GM18511 (cell line): ENCODE measurements at regions not wholly inside any gene's neighbourhood (a gene's known extent, or its start where the extent isn't known, plus 50 kb on each side); places are given as distances from the start of the nearest gene placed in this dataset.

ENCODE experiments used
- ATAC-seq: cut with Tn5 transposase; IDR thresholded peaks from one replicate; pipeline ENCODE4 v1.9.1; 2021; ENCODE audit warnings: mild to moderate bottlenecking, moderate library complexity; ENCODE audit not compliant: unreplicated experiment

DNA sequence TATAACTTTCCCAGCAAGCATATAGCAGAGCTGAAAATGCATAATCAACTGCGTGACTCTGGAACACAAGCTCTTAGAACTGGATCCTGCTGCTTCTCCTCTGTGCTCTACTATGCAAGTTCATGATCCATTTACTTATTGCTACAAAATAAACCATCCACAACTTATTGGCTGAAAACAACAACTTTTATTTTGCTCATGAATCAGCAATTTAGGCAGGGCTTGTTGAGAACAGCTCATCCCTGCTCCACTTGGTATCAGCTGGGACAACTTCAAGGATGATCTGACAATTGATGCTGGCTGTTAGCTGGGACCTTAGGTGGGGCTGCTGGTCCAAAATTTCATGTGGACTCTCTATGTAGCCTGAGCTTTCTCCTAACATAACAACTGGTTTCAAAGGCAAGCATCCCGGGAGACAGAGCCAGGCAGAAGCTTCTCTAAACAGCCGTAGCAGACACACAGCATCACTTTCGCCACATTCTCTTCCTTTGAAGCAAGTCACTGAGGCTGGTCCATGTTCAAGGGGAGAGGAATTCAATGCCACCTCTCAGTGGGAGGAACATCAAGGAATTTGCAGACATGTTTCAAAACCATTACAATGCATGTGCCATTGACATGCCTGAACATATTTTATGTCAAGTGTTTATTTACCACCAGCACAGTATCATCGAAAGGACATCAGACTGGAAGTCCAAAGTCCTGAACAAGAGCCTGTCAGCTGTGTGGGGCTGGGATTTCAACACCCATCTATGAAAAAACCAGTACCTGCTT lies 153.1 kb upstream of the PKDCC start:
- no peak for ATAC-seq

- no peak for ATAC-seq
Observed at GRCh38 chr2:41895334-41895664, 152.5 kb upstream of the PKDCC start.

GRCh38 chr2:41896186-41896846 lies 151.5 kb upstream of the PKDCC start:
- ATAC-seq, result peak; percentile 97

- no peak for ATAC-seq
Observed at GRCh38 chr2:41899189-41899588, 148.6 kb upstream of the PKDCC start.

DNA sequence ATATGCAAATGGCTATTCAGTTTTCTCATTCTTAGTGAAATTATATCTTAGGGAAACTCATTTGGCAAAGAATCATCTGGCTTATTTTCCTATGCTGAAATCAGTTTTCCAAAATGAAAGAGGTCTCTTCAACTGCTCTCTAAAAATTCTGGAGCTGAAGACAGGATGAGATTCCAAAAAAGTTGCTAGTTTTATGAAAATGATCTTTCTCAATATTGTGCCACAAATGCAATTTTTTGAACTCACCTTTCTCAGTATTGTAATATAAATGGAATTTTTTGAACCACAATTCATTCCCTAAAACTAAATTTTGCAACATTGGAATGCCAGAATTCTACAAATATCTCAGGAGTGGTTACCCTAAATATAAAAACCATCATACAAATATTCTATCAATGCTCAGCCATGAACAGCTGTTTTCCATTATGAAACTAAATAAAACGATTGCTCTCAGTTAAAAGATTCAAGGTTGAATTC lies 147.7 kb upstream of the PKDCC start:
- ATAC-seq, result no peak

DNA sequence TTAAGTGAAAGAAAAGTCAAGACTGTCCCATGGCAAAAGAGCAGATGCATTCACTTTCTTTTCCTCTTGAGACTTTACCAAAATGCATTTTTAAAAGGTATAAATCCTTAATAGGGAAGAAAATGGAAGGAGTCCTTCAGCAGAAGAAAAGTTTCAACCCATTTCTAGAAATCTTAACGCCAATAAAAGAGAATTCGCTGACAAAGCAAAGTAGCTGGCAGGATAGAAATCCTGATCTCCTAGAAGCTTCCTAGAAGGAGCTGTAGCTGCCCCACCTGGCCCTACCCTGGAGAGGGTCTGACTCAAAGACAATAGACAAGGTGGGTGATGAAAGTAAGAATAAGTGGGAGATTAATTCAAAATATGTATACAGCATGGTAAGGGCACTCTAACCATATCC lies 144.9 kb upstream of the PKDCC start:
- ATAC-seq, result no peak

DNA sequence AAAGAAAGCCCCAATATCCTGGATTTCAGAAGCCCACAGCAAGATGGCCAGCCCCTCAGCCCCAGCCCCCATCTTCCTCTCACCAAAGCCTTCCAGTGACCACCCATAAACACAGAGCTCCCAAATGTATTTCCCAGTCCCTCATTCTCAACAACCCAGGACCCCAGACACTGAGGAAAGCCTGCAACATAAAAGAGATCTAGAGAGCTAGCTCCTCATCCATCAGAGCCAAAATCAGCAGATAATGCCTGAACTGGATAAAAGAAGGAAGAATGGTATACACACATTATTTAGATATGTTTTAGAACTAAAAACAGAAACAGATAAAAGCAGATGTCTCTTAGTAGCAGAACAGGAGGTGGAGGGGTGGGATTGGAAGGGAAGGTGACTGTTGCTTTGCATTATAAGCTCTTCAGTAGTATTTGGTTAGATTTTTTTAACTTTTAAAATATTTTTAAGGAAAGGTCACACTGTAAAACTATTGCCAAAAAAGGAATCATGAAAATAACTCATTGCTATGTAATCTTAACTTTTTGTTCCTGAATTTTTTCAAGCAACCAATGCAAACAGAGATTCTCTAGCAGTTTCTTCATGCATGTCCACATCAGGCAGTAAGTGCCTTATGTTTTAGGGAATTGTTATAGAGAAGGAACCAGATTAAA lies 144.2 kb upstream of the PKDCC start:
- ATAC-seq, result no peak

DNA sequence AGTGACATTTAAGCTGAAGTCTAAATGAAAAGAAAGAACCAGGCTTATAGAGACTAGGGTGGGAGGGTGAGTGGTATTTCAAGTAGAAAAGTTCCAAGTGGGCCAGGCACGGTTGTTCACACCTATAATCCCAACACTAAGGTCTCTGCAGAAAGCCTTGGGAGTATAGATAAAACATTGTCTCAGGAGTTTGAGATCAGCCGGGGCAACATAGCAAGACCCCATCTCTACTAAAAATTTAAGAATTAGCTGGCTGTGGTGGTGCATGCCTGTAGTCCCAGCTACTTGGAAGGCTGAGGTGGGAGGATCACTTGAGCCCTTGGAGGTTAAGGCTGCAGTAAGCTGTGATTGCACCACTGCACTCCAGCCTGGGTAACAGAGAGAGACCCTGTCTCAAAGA lies 143.4 kb upstream of the PKDCC start:
- ATAC-seq, result no peak

DNA sequence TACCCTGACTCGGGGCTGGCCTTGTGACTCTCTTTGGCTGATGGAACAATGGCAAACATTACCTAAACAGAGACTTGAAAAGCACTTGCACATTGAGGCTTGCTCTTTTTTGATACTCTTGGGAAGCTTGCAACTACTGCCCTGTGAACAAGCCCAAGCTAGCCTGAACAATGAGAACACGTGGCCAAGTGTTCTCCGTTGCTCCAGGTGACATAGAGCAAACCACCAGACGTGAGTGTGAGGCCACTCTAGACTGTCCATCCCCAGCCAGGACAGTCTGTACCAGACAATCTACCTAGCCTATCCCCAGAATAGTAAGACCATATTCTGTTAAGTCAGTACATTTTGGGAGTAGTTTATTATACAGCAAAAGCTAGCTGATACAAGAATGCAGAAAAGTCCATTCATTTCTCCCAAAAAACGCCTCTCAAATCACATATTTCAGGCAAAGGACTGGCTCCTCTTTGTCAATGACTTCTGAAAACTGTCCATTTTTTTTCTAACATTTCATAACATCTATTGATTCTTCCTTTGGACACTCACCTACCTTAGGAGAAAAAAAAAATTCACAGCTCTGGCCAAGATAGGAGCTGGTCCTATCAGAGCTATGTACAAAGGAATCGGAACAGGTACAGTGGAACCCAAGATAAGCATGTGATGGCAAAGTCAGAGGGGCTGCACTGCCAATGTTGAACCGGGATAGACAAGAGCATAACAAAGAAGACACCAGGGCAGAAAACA lies 142.1 kb upstream of the PKDCC start:
- no peak for ATAC-seq

DNA sequence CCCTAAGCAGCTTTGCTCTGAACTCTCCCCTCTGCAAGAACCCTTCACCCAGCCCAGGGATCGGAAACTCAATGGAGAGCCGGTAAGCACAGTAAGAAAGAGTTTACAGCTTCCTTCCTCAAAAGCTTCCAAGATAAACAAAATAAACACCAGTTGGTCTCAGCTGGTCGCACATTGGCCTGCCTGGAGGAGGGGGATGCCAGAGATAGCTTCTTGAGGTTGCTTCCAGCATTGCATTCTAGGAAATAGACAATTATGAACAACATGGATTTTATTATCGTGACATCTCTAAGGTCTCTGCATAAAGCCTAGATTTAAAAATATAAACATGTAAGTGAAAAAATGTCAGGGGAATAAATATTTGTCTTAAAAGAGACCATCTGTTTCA lies 141.5 kb upstream of the PKDCC start:
- ATAC-seq, result no peak

GRCh38 chr2:41907141-41907540 lies 140.7 kb upstream of the PKDCC start:
- ATAC-seq, result no peak

DNA sequence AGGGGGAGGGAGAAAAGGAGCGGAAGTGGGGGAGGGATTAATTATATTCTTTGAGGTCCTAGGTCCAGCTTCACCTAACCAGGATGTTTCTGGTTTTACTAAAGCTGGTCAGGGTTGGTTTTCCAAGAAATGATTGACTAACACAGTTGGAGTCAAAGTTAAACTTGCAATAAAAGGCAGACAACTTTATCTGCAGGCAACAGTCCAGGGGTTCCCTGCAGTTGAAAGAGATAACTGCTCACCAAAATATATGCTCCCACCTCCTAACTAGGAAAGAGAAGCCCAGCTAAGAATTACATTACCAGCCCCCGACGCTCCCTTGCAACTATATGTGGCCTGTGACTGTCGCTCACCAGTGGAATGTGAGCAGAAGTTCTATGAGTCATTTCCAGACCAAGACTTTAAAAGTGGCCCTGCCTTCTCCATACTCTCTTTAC lies 140.0 kb upstream of the PKDCC start:
- ATAC-seq, result no peak

DNA sequence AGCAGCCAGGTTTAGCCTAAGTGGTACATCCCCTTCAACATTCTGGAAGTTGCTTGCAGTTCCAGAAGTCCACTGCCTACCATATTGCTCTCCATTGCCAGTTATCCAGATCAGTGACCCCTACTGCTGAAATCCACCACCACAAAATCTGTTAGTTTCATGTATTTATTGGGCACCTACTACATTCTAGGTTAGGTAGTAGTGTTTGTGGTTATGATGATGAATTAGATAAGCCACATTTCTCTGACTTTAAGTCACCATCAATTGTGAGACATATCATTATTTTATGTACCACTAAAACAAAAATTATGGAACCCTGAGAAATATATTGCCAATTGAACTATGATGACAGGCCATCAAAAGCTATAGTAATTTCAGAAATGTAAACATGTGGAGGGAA lies 139.5 kb upstream of the PKDCC start:
- ATAC-seq, result no peak

GRCh38 chr2:41909584-41909983 lies 138.2 kb upstream of the PKDCC start:
- no peak for ATAC-seq

- ATAC-seq, result no peak
Observed at GRCh38 chr2:41910126-41910525, 137.7 kb upstream of the PKDCC start.

GRCh38 chr2:41911033-41911432 lies 136.8 kb upstream of the PKDCC start:
- no peak for ATAC-seq

GRCh38 chr2:41912337-41912736 lies 135.5 kb upstream of the PKDCC start:
- no peak for ATAC-seq

DNA sequence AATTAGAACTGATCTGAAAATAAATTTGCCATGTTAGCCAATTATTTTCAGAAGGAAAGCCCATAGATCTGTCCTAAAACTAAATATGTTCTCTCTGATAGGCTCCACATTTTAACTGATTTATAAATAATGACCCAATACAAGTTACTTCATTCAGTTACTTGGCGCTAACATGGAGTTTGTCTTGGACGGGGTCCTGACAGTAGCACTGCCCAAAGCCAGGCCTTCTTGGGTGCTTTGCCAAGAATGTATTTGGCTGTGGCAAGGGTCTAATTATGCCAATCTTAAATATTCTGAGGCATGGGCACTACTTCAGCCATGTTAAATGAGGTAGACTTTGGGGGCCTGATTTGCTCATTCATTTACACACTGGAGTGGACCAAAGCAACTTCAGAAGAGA lies 135.0 kb upstream of the PKDCC start:
- ATAC-seq, result no peak

- ATAC-seq, result no peak
Observed at GRCh38 chr2:41913311-41913710, 134.5 kb upstream of the PKDCC start.

- ATAC-seq, result no peak
Observed at GRCh38 chr2:41913921-41914609, 133.8 kb upstream of the PKDCC start.

GRCh38 chr2:41914936-41915335 lies 132.9 kb upstream of the PKDCC start:
- ATAC-seq, result no peak
